Body of pancreas (tissue), 4 donors: ENCODE measurements at regions not wholly inside any gene's neighbourhood (a gene's known extent, or its start where the extent isn't known, plus 50 kb on each side); places are given as distances from the start of the nearest gene placed in this dataset.

ENCODE experiments used
- POLR2A ChIP-seq, 3 donors: fragments of 450-650 bp; IDR thresholded peaks; one replicate each; pipeline ENCODE4 v1.6.1; 2016; ENCODE audit warnings: antibody characterized with exemption in 3 of 3, mild to moderate bottlenecking in 2 of 3
- TF ChIP-seq, protein P1 (sequence below), 7 experiments: fragments of 450-650 bp in 4 of 7; fragments of 200-600 bp in 3 of 7; sonication (generic) in 3 of 7; IDR thresholded peaks; one replicate each; pipeline ENCODE4 v1.5.1; 2016 to 2019; ENCODE audit warnings: antibody characterized with exemption in 7 of 7

DNA sequence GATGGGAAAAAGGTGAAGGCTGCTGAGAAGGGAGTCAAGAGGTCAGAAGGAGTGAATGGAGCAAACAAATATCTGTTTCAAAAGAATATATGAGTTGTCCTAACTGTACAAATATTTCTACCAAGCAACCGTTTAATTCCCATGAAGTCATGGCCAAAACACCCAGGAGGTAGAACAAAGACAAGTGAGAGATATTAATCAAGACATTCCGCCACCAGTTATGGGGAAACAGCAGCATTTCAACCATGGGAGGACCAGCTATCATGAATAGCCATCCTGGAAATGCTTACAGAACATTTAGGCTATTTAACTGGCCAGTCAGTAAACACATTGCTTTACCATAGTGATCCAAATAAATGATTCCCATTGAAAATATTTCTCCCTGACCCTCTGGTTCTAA lies 396.3 kb downstream of the IRS1 start:
- TF ChIP-seq, protein P1, sequence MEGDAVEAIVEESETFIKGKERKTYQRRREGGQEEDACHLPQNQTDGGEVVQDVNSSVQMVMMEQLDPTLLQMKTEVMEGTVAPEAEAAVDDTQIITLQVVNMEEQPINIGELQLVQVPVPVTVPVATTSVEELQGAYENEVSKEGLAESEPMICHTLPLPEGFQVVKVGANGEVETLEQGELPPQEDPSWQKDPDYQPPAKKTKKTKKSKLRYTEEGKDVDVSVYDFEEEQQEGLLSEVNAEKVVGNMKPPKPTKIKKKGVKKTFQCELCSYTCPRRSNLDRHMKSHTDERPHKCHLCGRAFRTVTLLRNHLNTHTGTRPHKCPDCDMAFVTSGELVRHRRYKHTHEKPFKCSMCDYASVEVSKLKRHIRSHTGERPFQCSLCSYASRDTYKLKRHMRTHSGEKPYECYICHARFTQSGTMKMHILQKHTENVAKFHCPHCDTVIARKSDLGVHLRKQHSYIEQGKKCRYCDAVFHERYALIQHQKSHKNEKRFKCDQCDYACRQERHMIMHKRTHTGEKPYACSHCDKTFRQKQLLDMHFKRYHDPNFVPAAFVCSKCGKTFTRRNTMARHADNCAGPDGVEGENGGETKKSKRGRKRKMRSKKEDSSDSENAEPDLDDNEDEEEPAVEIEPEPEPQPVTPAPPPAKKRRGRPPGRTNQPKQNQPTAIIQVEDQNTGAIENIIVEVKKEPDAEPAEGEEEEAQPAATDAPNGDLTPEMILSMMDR (IDR thresholded peaks at IDR 0.05), result no peak
- TF ChIP-seq POLR2A (IDR thresholded peaks at IDR 0.05), result no peak
